ENCODE measurements at regions not wholly inside any gene's neighbourhood (a gene's known extent, or its start where the extent isn't known, plus 50 kb on each side); places are given as distances from the start of the nearest gene placed in this dataset.

GRCh38 chr11:22478169-22478568 is 140.0 kb downstream of the SLC17A6 start:
- H3K27me3 ChIP-seq (ENCODE audit: insufficient read depth, low read depth, low read length): no peaks in the 10 kb centered on the region
- no peak overlapping the region for H2AFZ ChIP-seq (ENCODE audit: low read depth, low read length)
- no peaks in the 10 kb centered on the region for H4K20me1 ChIP-seq (ENCODE audit: insufficient read depth)
- no peak overlapping the region for H3K27ac ChIP-seq (ENCODE audit: low read length)
- TF ChIP-seq POLR2AphosphoS5 (IDR thresholded peaks at IDR 0.05) (no peak), EP300 (conservative IDR thresholded peaks at IDR 0.05; ENCODE audit: poor library complexity, severe bottlenecking) (no peak), MXI1 (conservative IDR thresholded peaks at IDR 0.05; ENCODE audit: poor library complexity, severe bottlenecking) (no peak), RAD21 (conservative IDR thresholded peaks at IDR 0.05) (no peak), SMC3 (conservative IDR thresholded peaks at IDR 0.05; ENCODE audit: poor library complexity) (no peak), EZH2 (IDR thresholded peaks at IDR 0.05; ENCODE audit: borderline replicate concordance, insufficient read depth, low read length, poor library complexity, severe bottlenecking) (no peak), TAF1 (IDR thresholded peaks at IDR 0.05; ENCODE audit: low read depth) (no peak)
- TF ChIP-seq, protein P1, sequence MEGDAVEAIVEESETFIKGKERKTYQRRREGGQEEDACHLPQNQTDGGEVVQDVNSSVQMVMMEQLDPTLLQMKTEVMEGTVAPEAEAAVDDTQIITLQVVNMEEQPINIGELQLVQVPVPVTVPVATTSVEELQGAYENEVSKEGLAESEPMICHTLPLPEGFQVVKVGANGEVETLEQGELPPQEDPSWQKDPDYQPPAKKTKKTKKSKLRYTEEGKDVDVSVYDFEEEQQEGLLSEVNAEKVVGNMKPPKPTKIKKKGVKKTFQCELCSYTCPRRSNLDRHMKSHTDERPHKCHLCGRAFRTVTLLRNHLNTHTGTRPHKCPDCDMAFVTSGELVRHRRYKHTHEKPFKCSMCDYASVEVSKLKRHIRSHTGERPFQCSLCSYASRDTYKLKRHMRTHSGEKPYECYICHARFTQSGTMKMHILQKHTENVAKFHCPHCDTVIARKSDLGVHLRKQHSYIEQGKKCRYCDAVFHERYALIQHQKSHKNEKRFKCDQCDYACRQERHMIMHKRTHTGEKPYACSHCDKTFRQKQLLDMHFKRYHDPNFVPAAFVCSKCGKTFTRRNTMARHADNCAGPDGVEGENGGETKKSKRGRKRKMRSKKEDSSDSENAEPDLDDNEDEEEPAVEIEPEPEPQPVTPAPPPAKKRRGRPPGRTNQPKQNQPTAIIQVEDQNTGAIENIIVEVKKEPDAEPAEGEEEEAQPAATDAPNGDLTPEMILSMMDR (IDR thresholded peaks at IDR 0.05; ENCODE audit: poor library complexity, severe bottlenecking): no peak
- TF ChIP-seq, protein P2, sequence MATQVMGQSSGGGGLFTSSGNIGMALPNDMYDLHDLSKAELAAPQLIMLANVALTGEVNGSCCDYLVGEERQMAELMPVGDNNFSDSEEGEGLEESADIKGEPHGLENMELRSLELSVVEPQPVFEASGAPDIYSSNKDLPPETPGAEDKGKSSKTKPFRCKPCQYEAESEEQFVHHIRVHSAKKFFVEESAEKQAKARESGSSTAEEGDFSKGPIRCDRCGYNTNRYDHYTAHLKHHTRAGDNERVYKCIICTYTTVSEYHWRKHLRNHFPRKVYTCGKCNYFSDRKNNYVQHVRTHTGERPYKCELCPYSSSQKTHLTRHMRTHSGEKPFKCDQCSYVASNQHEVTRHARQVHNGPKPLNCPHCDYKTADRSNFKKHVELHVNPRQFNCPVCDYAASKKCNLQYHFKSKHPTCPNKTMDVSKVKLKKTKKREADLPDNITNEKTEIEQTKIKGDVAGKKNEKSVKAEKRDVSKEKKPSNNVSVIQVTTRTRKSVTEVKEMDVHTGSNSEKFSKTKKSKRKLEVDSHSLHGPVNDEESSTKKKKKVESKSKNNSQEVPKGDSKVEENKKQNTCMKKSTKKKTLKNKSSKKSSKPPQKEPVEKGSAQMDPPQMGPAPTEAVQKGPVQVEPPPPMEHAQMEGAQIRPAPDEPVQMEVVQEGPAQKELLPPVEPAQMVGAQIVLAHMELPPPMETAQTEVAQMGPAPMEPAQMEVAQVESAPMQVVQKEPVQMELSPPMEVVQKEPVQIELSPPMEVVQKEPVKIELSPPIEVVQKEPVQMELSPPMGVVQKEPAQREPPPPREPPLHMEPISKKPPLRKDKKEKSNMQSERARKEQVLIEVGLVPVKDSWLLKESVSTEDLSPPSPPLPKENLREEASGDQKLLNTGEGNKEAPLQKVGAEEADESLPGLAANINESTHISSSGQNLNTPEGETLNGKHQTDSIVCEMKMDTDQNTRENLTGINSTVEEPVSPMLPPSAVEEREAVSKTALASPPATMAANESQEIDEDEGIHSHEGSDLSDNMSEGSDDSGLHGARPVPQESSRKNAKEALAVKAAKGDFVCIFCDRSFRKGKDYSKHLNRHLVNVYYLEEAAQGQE (IDR thresholded peaks at IDR 0.05; ENCODE audit: borderline replicate concordance): no peak
- no peak overlapping the region for H3K4me2 ChIP-seq (ENCODE audit: low read length)
- H3K9me3 ChIP-seq (ENCODE audit: low read length): no peaks in the 10 kb centered on the region
- H3K79me2 ChIP-seq (replicated peaks; ENCODE audit: insufficient read depth, low read length): no peaks in the 10 kb centered on the region
- no peaks in the 10 kb centered on the region for H3K36me3 ChIP-seq (ENCODE audit: insufficient read depth, low read length)
- no peak overlapping the region for H3K4me3 ChIP-seq (ENCODE audit: low read length)
- no peaks in the 10 kb centered on the region for H3K9me2 ChIP-seq (ENCODE audit: insufficient read depth, low read length)
- H3K9ac ChIP-seq (ENCODE audit: low read length): no peak overlapping the region
- no peaks in the 10 kb centered on the region for H3F3A ChIP-seq (ENCODE audit: insufficient read depth, low read length, poor library complexity, severe bottlenecking)

GRCh38 chr11:22477312-22477711 is 139.1 kb downstream of the SLC17A6 start:
- no peaks in the 10 kb centered on the region for H3K79me2 ChIP-seq (replicated peaks; ENCODE audit: insufficient read depth, low read length)
- no peak overlapping the region for H3K9ac ChIP-seq (ENCODE audit: low read length)
- H3K4me2 ChIP-seq (ENCODE audit: low read length): no peak overlapping the region
- no peaks in the 10 kb centered on the region for H3K36me3 ChIP-seq (ENCODE audit: insufficient read depth, low read length)
- no peak overlapping the region for H2AFZ ChIP-seq (ENCODE audit: low read depth, low read length)
- H4K20me1 ChIP-seq (ENCODE audit: insufficient read depth): no peaks in the 10 kb centered on the region
- H3F3A ChIP-seq (ENCODE audit: insufficient read depth, low read length, poor library complexity, severe bottlenecking): no peaks in the 10 kb centered on the region
- H3K9me2 ChIP-seq (ENCODE audit: insufficient read depth, low read length): no peaks in the 10 kb centered on the region
- no peaks in the 10 kb centered on the region for H3K9me3 ChIP-seq (ENCODE audit: low read length)
- H3K4me3 ChIP-seq (ENCODE audit: low read length): no peak overlapping the region
- H3K27ac ChIP-seq (ENCODE audit: low read length): no peak overlapping the region
- TF ChIP-seq SMC3 (conservative IDR thresholded peaks at IDR 0.05; ENCODE audit: poor library complexity) (no peak), EP300 (conservative IDR thresholded peaks at IDR 0.05; ENCODE audit: poor library complexity, severe bottlenecking) (no peak), TAF1 (IDR thresholded peaks at IDR 0.05; ENCODE audit: low read depth) (no peak), EZH2 (IDR thresholded peaks at IDR 0.05; ENCODE audit: borderline replicate concordance, insufficient read depth, low read length, poor library complexity, severe bottlenecking) (no peak), MXI1 (conservative IDR thresholded peaks at IDR 0.05; ENCODE audit: poor library complexity, severe bottlenecking) (no peak), POLR2AphosphoS5 (IDR thresholded peaks at IDR 0.05) (no peak), RAD21 (conservative IDR thresholded peaks at IDR 0.05) (no peak)
- TF ChIP-seq, protein P1 (IDR thresholded peaks at IDR 0.05; ENCODE audit: poor library complexity, severe bottlenecking): no peak
- TF ChIP-seq, protein P2 (IDR thresholded peaks at IDR 0.05; ENCODE audit: borderline replicate concordance): no peak
- H3K27me3 ChIP-seq (ENCODE audit: insufficient read depth, low read depth, low read length): no peaks in the 10 kb centered on the region

Data from neural cell (in vitro differentiated cells).